ENCODE measurements at regions not wholly inside any gene's neighbourhood (a gene's known extent, or its start where the extent isn't known, plus 50 kb on each side); places are given as distances from the start of the nearest gene placed in this dataset.

- Histone ChIP-seq H3K9ac (ENCODE audit: low read length) (peak overlapping the region; percentile 87; the same call in 1 of the 2 replicates), H3F3A (ENCODE audit: insufficient read depth, low read length) (peaks cover 10% of the 10 kb centered on the region), H3K79me2 (ENCODE audit: low read length) (peaks cover 59% of the 10 kb centered on the region), H3K27me3 (replicated peaks; ENCODE audit: insufficient read depth, low read length) (no peaks in the 10 kb centered on the region), H3K36me3 (replicated peaks; ENCODE audit: insufficient read depth, low read length) (no peaks in the 10 kb centered on the region), H3K4me1 (ENCODE audit: low read length) (peaks cover 13% of the 10 kb centered on the region), H3K9me3 (replicated peaks; ENCODE audit: insufficient read depth, low read length) (no peaks in the 10 kb centered on the region), H3K4me2 (ENCODE audit: low read depth, low read length) (peak overlapping the region; percentile 78), H3K9me2 (replicated peaks; ENCODE audit: insufficient read depth, low read length) (no peaks in the 10 kb centered on the region), H3K27ac (ENCODE audit: low read length) (peak overlapping the region; percentile 82; the same call in 1 of the 2 replicates), H4K20me1 (ENCODE audit: insufficient read depth, low read length) (peaks cover 6% of the 10 kb centered on the region), H3K4me3 (ENCODE audit: low read length) (peak overlapping the region; percentile 96), H2AFZ (ENCODE audit: low read length) (no peak overlapping the region)
- TF ChIP-seq EZH2 (optimal IDR thresholded peaks at IDR 0.05; ENCODE audit: low read depth, low read length): no peak
- TF ChIP-seq, protein P1, sequence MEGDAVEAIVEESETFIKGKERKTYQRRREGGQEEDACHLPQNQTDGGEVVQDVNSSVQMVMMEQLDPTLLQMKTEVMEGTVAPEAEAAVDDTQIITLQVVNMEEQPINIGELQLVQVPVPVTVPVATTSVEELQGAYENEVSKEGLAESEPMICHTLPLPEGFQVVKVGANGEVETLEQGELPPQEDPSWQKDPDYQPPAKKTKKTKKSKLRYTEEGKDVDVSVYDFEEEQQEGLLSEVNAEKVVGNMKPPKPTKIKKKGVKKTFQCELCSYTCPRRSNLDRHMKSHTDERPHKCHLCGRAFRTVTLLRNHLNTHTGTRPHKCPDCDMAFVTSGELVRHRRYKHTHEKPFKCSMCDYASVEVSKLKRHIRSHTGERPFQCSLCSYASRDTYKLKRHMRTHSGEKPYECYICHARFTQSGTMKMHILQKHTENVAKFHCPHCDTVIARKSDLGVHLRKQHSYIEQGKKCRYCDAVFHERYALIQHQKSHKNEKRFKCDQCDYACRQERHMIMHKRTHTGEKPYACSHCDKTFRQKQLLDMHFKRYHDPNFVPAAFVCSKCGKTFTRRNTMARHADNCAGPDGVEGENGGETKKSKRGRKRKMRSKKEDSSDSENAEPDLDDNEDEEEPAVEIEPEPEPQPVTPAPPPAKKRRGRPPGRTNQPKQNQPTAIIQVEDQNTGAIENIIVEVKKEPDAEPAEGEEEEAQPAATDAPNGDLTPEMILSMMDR (IDR thresholded peaks at IDR 0.05; ENCODE audit: low read length): no peak
- TF ChIP-seq EZH2phosphoT487 (IDR thresholded peaks at IDR 0.05; ENCODE audit: low read length): no peak
- no peak for DNase-seq
Measured at GRCh38 chr3:72445827-72446217, 402.4 kb downstream of the SHQ1 start.

DNA sequence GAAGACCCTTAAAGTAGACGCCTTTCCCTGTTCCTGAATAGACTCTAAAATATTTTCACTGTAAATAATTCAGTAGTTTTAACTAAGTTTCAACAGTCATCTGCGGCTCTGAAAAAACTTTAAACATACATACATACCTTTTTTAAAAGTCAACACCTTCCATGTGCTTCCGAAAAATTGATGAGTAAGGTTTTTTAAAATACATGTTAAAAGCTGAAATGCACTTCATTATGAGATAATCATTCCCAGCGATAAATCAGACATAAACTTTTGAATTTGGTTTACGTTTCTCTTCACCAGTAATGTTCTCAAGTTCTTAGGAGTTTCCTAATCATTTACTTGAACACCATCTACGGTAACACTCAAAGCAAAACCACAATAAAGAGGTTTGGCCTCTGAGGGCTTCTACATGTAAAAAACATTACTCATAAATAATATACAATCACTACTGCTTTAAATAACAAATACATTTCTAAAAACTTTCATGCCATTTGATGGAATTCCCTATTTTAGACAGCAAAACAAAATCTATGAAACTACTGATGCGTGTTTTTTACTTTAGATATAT, 403.5 kb downstream of the SHQ1 start:
- Histone ChIP-seq H3K9ac (ENCODE audit: low read length) (peak overlapping the region; percentile 87), H3K9me3 (replicated peaks; ENCODE audit: insufficient read depth, low read length) (no peaks in the 10 kb centered on the region), H3K27me3 (replicated peaks; ENCODE audit: insufficient read depth, low read length) (no peaks in the 10 kb centered on the region), H3K79me2 (ENCODE audit: low read length) (peaks cover 70% of the 10 kb centered on the region), H3K4me2 (ENCODE audit: low read depth, low read length) (peak overlapping the region; percentile 78), H2AFZ (ENCODE audit: low read length) (no peak overlapping the region), H3K4me3 (ENCODE audit: low read length) (peak overlapping the region; percentile 96), H3K9me2 (replicated peaks; ENCODE audit: insufficient read depth, low read length) (no peaks in the 10 kb centered on the region), H4K20me1 (ENCODE audit: insufficient read depth, low read length) (peaks cover 8% of the 10 kb centered on the region), H3K36me3 (replicated peaks; ENCODE audit: insufficient read depth, low read length) (no peaks in the 10 kb centered on the region), H3K27ac (ENCODE audit: low read length) (peak overlapping the region; percentile 37; the same call in 1 of the 2 replicates), H3F3A (ENCODE audit: insufficient read depth, low read length) (peaks cover 10% of the 10 kb centered on the region), H3K4me1 (ENCODE audit: low read length) (peaks cover 13% of the 10 kb centered on the region)
- peak; percentile 25 for DNase-seq
- TF ChIP-seq, protein P1 (IDR thresholded peaks at IDR 0.05; ENCODE audit: low read length): no peak
- TF ChIP-seq EZH2phosphoT487 (IDR thresholded peaks at IDR 0.05; ENCODE audit: low read length): no peak
- TF ChIP-seq EZH2 (optimal IDR thresholded peaks at IDR 0.05; ENCODE audit: low read depth, low read length): no peak

DNA sequence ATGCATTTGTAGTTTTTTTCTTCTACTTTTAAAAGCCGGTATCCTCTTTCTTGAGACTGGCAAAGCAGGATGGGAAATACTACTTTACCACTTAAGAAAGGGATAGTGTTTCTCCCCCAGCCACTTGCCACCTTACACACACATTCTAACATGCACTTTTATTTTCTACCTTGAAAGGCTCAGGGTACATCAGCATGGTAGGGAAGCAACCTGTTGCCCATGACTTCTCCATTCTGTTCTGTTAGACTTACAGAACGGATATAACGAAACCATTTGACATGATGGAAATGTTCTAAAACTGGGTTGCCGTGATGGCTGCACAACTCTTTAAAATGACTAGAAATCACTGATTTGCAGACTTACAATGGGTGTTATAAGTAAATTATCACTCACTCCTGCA, 405.5 kb downstream of the SHQ1 start:
- Histone ChIP-seq H3K4me3 (ENCODE audit: low read length) (no peak overlapping the region), H3K79me2 (ENCODE audit: low read length) (peaks cover 90% of the 10 kb centered on the region), H3F3A (ENCODE audit: insufficient read depth, low read length) (peaks cover 10% of the 10 kb centered on the region), H2AFZ (ENCODE audit: low read length) (no peak overlapping the region), H3K4me2 (ENCODE audit: low read depth, low read length) (no peak overlapping the region), H3K9me2 (replicated peaks; ENCODE audit: insufficient read depth, low read length) (no peaks in the 10 kb centered on the region), H3K27ac (ENCODE audit: low read length) (no peak overlapping the region), H3K36me3 (replicated peaks; ENCODE audit: insufficient read depth, low read length) (no peaks in the 10 kb centered on the region), H3K9me3 (replicated peaks; ENCODE audit: insufficient read depth, low read length) (no peaks in the 10 kb centered on the region), H3K9ac (ENCODE audit: low read length) (no peak overlapping the region), H3K4me1 (ENCODE audit: low read length) (peaks cover 13% of the 10 kb centered on the region), H4K20me1 (ENCODE audit: insufficient read depth, low read length) (peaks cover 12% of the 10 kb centered on the region), H3K27me3 (replicated peaks; ENCODE audit: insufficient read depth, low read length) (no peaks in the 10 kb centered on the region)
- DNase-seq: no peak
- TF ChIP-seq, protein P1 (IDR thresholded peaks at IDR 0.05; ENCODE audit: low read length): no peak
- TF ChIP-seq EZH2 (optimal IDR thresholded peaks at IDR 0.05; ENCODE audit: low read depth, low read length) (no peak), EZH2phosphoT487 (IDR thresholded peaks at IDR 0.05; ENCODE audit: low read length) (no peak)
